SKM-1 (cell line): ENCODE measurements at regions not wholly inside any gene's neighbourhood (a gene's known extent, or its start where the extent isn't known, plus 50 kb on each side); places are given as distances from the start of the nearest gene placed in this dataset.

Experiments used
- DNase-seq: peaks from one replicate; lab custom pipeline; 2025; ENCODE audit not compliant: unreplicated experiment; lab: John Stamatoyannopoulos, UW

GRCh38 chr13:105282406-105283285 is 1252.8 kb downstream of the EFNB2 start:
- no peak for DNase-seq

- DNase-seq, result no peak
These were observed 1256.5 kb downstream of the EFNB2 start for GRCh38 chr13:105278943-105279381.

GRCh38 chr13:105276571-105276970 is 1258.9 kb downstream of the EFNB2 start:
- DNase-seq, result no peak

- DNase-seq, result no peak
These were observed 1261.7 kb downstream of the EFNB2 start for GRCh38 chr13:105273665-105274222.

GRCh38 chr13:105272660-105273631 is 1262.5 kb downstream of the EFNB2 start:
- peak; percentile 81 for DNase-seq

GRCh38 chr13:105266615-105267014 is 1268.8 kb downstream of the EFNB2 start:
- no peak for DNase-seq

GRCh38 chr13:105262579-105262978 is 1272.9 kb downstream of the EFNB2 start:
- no peak for DNase-seq

- DNase-seq, result no peak
These were observed 1276.0 kb downstream of the EFNB2 start for GRCh38 chr13:105259426-105259825.

- no peak for DNase-seq
These were observed 1280.0 kb downstream of the EFNB2 start for GRCh38 chr13:105255472-105255871.

- no peak for DNase-seq
These were observed 1284.2 kb downstream of the EFNB2 start for GRCh38 chr13:105251293-105251692.

- no peak for DNase-seq
These were observed 1287.6 kb downstream of the EFNB2 start for GRCh38 chr13:105247830-105248229.

- no peak for DNase-seq
These were observed 1295.1 kb downstream of the EFNB2 start for GRCh38 chr13:105240371-105240770.

- no peak for DNase-seq
These were observed 1303.0 kb downstream of the EFNB2 start for GRCh38 chr13:105232439-105232838.

GRCh38 chr13:105232006-105232405 is 1303.5 kb downstream of the EFNB2 start:
- no peak for DNase-seq

- DNase-seq, result no peak
These were observed 1303.9 kb downstream of the EFNB2 start for GRCh38 chr13:105231579-105231978.

- no peak for DNase-seq
These were observed 1314.6 kb downstream of the EFNB2 start for GRCh38 chr13:105220881-105221280.

- no peak for DNase-seq
These were observed 1315.4 kb downstream of the EFNB2 start for GRCh38 chr13:105220063-105220462.

GRCh38 chr13:105219651-105220050 is 1315.8 kb downstream of the EFNB2 start:
- no peak for DNase-seq

- no peak for DNase-seq
These were observed 1322.0 kb downstream of the EFNB2 start for GRCh38 chr13:105213512-105213911.

- DNase-seq, result no peak
These were observed 1327.7 kb downstream of the EFNB2 start for GRCh38 chr13:105207572-105208293.

GRCh38 chr13:105202354-105202753 is 1333.1 kb downstream of the EFNB2 start:
- DNase-seq, result peak; percentile 31
